Nephron progenitor cell (in vitro differentiated cells): ENCODE measurements at regions not wholly inside any gene's neighbourhood (a gene's known extent, or its start where the extent isn't known, plus 50 kb on each side); places are given as distances from the start of the nearest gene placed in this dataset.
A peak's percentile ranks its signal among the peaks of the same experiment; 100 is the strongest.

Experiments
- DNase-seq: peaks from one replicate; pipeline ENCODE4 v3.0.0; 2021
- H3K27ac Mint-ChIP-seq: 2 replicates; pipeline ENCODE4 v1.8.0; 2021; ENCODE audit warnings: mild to moderate bottlenecking, moderate library complexity, mixed read lengths
- H3K27me3 Mint-ChIP-seq: 2 replicates; pipeline ENCODE4 v1.8.0; 2021; ENCODE audit warnings: mild to moderate bottlenecking, low read depth, mixed read lengths; ENCODE audit not compliant: poor library complexity
- H3K36me3 Mint-ChIP-seq: 2 replicates; pipeline ENCODE4 v1.8.0; 2021; ENCODE audit warnings: low read depth, mixed read lengths
- H3K4me1 Mint-ChIP-seq: 2 replicates; pipeline ENCODE4 v1.8.0; 2021; ENCODE audit warnings: mixed read lengths
- H3K4me3 Mint-ChIP-seq: 2 replicates; pipeline ENCODE4 v1.8.0; 2021; ENCODE audit warnings: mild to moderate bottlenecking, moderate library complexity, mixed read lengths
- H3K9me3 Mint-ChIP-seq: 2 replicates; pipeline ENCODE4 v1.8.0; 2021; ENCODE audit warnings: mild to moderate bottlenecking, moderate library complexity, mixed read lengths
- TF ChIP-seq, protein P1 (sequence below): fragments of 200-600 bp; sonication (generic); IDR thresholded peaks from 2 replicates; pipeline ENCODE4 v1.5.0; 2021; ENCODE audit warnings: antibody characterized with exemption

DNA sequence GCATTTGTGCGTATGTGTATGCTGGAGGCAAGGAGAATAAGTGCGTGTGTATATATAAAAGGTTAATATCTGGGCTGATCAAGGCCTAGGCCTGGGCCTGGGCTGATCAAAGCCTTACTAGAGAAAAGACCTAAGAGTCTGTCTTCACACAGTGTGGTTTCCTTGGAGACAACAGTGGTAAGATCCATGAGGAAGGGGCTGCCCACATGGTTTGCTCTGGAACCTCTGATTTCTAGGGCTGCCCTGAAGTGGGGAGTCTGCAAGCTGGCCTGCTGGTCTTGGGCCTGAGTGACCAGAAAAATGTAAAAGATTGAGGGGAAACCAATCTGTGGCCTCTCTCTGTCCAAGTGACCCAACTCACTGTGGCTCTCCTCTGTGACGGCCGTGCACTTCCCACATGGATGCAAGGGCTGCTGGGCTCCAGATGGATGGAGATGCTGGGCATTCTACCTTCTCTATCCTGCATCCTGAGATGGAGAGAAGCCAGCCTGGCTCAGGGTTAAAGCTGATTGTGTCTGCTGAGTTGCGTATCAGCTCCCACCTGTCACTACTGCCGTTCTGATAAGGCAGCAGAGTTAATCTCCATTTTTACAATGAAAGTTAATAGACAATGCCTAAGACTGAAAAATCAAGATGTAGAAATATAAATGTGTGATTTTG is 90.3 kb upstream of the NXT1 start:
- H3K36me3 Mint-ChIP-seq: no peaks in the 10 kb centered on the region
- H3K4me3 Mint-ChIP-seq: no peak overlapping the region
- H3K27me3 Mint-ChIP-seq: no peaks in the 10 kb centered on the region
- peaks cover 13% of the 10 kb centered on the region for H3K9me3 Mint-ChIP-seq
- H3K27ac Mint-ChIP-seq: no peak overlapping the region
- TF ChIP-seq, protein P1, sequence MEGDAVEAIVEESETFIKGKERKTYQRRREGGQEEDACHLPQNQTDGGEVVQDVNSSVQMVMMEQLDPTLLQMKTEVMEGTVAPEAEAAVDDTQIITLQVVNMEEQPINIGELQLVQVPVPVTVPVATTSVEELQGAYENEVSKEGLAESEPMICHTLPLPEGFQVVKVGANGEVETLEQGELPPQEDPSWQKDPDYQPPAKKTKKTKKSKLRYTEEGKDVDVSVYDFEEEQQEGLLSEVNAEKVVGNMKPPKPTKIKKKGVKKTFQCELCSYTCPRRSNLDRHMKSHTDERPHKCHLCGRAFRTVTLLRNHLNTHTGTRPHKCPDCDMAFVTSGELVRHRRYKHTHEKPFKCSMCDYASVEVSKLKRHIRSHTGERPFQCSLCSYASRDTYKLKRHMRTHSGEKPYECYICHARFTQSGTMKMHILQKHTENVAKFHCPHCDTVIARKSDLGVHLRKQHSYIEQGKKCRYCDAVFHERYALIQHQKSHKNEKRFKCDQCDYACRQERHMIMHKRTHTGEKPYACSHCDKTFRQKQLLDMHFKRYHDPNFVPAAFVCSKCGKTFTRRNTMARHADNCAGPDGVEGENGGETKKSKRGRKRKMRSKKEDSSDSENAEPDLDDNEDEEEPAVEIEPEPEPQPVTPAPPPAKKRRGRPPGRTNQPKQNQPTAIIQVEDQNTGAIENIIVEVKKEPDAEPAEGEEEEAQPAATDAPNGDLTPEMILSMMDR: no peak
- no peak for DNase-seq
- H3K4me1 Mint-ChIP-seq: peaks cover 22% of the 10 kb centered on the region

DNA sequence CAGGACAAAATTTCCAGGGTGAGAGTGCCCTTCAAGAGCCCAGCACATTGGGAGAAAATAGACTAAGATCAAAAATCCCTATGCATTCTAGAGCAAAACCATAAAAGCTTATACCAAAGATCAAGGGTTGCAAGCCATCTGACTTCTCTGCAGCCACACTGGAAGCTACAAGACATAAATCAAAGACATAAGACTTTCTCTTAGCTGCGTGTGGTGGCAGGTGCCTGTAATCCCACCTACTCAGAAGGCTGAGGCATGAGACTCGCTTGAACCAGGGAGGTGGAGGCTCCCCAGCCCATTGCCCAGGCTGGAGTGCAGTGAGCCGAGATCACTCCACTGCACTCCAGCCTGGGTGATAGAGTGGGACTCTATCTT is 91.9 kb upstream of the NXT1 start:
- TF ChIP-seq, protein P1: no peak
- no peak for DNase-seq
- Mint-ChIP-seq H3K4me1 (peaks cover 29% of the 10 kb centered on the region), H3K27ac (no peak overlapping the region), H3K27me3 (peaks cover 4% of the 10 kb centered on the region), H3K36me3 (no peaks in the 10 kb centered on the region), H3K9me3 (peaks cover 6% of the 10 kb centered on the region), H3K4me3 (no peak overlapping the region)

DNA sequence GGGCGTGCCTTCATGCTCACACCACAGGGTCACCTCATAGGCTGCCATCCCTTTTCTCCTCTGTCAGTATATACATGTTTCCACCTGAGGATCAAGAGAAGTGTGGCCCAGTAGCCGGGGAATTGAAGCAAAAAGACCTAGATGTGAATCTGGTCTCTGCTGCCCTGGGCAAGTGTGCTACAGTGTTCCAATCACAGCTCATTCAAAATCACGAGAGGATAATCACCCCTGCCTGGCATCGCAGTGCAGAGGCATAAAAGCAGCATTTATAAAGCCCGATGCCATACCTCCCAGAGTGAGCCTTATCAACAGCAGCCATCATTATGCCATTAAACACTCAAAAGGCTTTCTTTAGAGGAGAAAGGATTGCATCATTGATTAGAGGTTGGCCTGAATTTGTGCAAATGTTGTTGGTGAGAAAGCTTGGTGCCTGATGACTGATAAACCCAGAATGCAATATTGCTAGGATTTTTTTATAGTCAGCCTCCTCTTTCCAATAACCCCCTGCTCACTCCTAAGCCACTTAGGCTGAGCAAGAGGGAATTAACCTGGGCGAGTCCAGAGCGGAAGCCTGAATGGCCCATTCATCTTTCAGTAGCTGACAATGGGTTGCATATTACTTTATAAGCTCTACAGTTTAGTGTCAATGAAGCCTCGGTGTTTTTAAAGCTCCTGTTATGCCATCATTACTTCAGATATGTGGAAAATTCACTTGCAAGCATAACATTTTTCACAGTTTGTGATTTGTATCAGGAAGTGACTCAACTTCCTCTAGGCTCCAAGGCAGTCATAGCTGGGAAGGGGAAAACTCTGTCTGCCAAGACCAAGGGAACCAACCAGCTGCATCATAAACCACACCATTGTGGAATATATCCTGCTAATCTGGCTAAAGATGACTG is 92.5 kb upstream of the NXT1 start:
- DNase-seq: no peak
- Mint-ChIP-seq H3K4me1 (peaks cover 29% of the 10 kb centered on the region), H3K9me3 (no peaks in the 10 kb centered on the region), H3K27ac (no peak overlapping the region), H3K27me3 (peaks cover 5% of the 10 kb centered on the region), H3K4me3 (no peak overlapping the region), H3K36me3 (no peaks in the 10 kb centered on the region)
- TF ChIP-seq, protein P1: no peak

DNA sequence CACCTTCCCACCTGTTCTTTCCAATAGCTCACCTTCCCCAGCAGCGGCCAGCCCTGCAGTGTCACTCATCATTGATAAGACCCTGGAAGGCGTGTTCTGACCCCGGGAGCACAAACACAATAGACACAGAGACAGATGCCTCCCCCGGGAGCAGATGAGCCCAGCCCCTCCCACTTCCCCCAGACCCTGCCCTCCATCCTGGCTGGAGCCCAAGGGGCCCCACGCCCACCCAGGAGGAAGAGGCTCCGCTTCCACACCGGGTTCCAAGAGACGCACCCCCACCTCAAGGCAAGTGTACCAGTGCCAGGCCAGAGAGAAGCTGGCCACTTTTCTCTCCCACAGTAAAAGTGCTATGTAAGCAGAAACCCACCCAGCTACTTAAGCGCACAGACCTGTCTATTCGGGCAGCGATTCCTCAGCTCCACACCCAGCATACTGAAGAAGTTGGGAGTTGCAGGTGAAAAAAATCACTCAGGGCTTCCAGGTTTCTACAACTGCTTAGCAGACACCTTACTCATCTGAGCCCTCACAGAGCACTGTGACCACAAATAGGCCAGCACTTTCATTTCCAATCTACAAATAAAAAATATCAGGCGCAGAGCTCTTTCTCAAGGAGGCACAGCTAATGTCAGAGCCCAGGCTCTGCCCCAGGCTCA is 93.4 kb upstream of the NXT1 start:
- H3K4me1 Mint-ChIP-seq: peaks cover 29% of the 10 kb centered on the region
- H3K27ac Mint-ChIP-seq: no peak overlapping the region
- H3K9me3 Mint-ChIP-seq: no peaks in the 10 kb centered on the region
- peaks cover 5% of the 10 kb centered on the region for H3K27me3 Mint-ChIP-seq
- TF ChIP-seq, protein P1: no peak
- DNase-seq: peak; percentile 23
- no peaks in the 10 kb centered on the region for H3K36me3 Mint-ChIP-seq
- no peak overlapping the region for H3K4me3 Mint-ChIP-seq

- H3K27me3 Mint-ChIP-seq: peaks cover 10% of the 10 kb centered on the region
- DNase-seq: no peak
Observed at GRCh38 chr20:23255716-23256385, 94.7 kb upstream of the NXT1 start.

More at GRCh38 chr20:23255716-23256385, 94.7 kb upstream of the NXT1 start:
- H3K9me3 Mint-ChIP-seq: no peaks in the 10 kb centered on the region
- TF ChIP-seq, protein P1: no peak
- peaks cover 29% of the 10 kb centered on the region for H3K4me1 Mint-ChIP-seq
- H3K36me3 Mint-ChIP-seq: no peaks in the 10 kb centered on the region
- no peak overlapping the region for H3K27ac Mint-ChIP-seq
- H3K4me3 Mint-ChIP-seq: no peak overlapping the region
